GM18861 (cell line): ENCODE measurements at regions not wholly inside any gene's neighbourhood (a gene's known extent, or its start where the extent isn't known, plus 50 kb on each side); places are given as distances from the start of the nearest gene placed in this dataset.
"Not testable (repeated sequence)": the region's sequence is repeated elsewhere in the genome, so short reads cannot be mapped to it uniquely, and the experiment has no call there.

Source experiments
- ATAC-seq: cut with Tn5 transposase; IDR thresholded peaks from one replicate; pipeline ENCODE4 v1.9.1; 2021; ENCODE audit not compliant: unreplicated experiment

GRCh38 chrX:144188489-144188888, 304.6 kb downstream of the UBE2NL start:
- not testable (repeated sequence) for ATAC-seq

- not testable (repeated sequence) for ATAC-seq
These were observed 313.2 kb downstream of the UBE2NL start for GRCh38 chrX:144197057-144197456.

GRCh38 chrX:144202726-144203125, 318.9 kb downstream of the UBE2NL start:
- not testable (repeated sequence) for ATAC-seq

- not testable (repeated sequence) for ATAC-seq
These were observed 324.6 kb downstream of the UBE2NL start for GRCh38 chrX:144208360-144209024.

- ATAC-seq = no peak
These were observed 330.8 kb downstream of the UBE2NL start for GRCh38 chrX:144214651-144215050.

GRCh38 chrX:144219035-144219434, 335.2 kb downstream of the UBE2NL start:
- no peak for ATAC-seq

- ATAC-seq = not testable (repeated sequence)
These were observed 347.4 kb downstream of the UBE2NL start for GRCh38 chrX:144231116-144231785.

- ATAC-seq = no peak
These were observed 369.5 kb downstream of the UBE2NL start for GRCh38 chrX:144253356-144253755.

GRCh38 chrX:144259054-144259453, 375.2 kb downstream of the UBE2NL start:
- no peak for ATAC-seq

- ATAC-seq = no peak
These were observed 381.8 kb downstream of the UBE2NL start for GRCh38 chrX:144265641-144266040.

GRCh38 chrX:144275367-144275766, 391.5 kb downstream of the UBE2NL start:
- no peak for ATAC-seq

- no peak for ATAC-seq
These were observed 392.0 kb downstream of the UBE2NL start for GRCh38 chrX:144275843-144276242.

- ATAC-seq = no peak
These were observed 409.4 kb downstream of the UBE2NL start for GRCh38 chrX:144293229-144293628.

- ATAC-seq = no peak
These were observed 412.1 kb downstream of the UBE2NL start for GRCh38 chrX:144295921-144296320.

GRCh38 chrX:144297221-144297620, 413.4 kb downstream of the UBE2NL start:
- no peak for ATAC-seq

GRCh38 chrX:144327495-144327894, 443.6 kb downstream of the UBE2NL start:
- no peak for ATAC-seq

- ATAC-seq = no peak
These were observed 449.6 kb downstream of the UBE2NL start for GRCh38 chrX:144333429-144333828.

- ATAC-seq = no peak
These were observed 450.7 kb downstream of the UBE2NL start for GRCh38 chrX:144334577-144334976.

GRCh38 chrX:144335402-144335801, 451.5 kb downstream of the UBE2NL start:
- ATAC-seq = no peak

- no peak for ATAC-seq
These were observed 495.3 kb downstream of the UBE2NL start for GRCh38 chrX:144379156-144379555.

GRCh38 chrX:144388738-144389137, 504.9 kb downstream of the UBE2NL start:
- no peak for ATAC-seq
